ENCODE measurements at regions not wholly inside any gene's neighbourhood (a gene's known extent, or its start where the extent isn't known, plus 50 kb on each side); places are given as distances from the start of the nearest gene placed in this dataset.

- TF ChIP-seq CTCF (conservative IDR thresholded peaks at IDR 0.05) (no peak), ZFX (IDR thresholded peaks at IDR 0.05) (no peak)
Observed at GRCh38 chr2:153189091-153189888, 289.3 kb downstream of the RPRM start.
